ENCODE measurements at regions not wholly inside any gene's neighbourhood (a gene's known extent, or its start where the extent isn't known, plus 50 kb on each side); places are given as distances from the start of the nearest gene placed in this dataset.

GRCh38 chr16:9597967-9598730 lies 506.7 kb downstream of the HAPSTR1 start (continued):
- TF ChIP-seq AFF4 (CRISPR knock-in tag; IDR thresholded peaks at IDR 0.05) (no peak), KAT2B (IDR thresholded peaks at IDR 0.05; ENCODE audit: low read depth, low read length) (no peak), CHD2 (IDR thresholded peaks at IDR 0.05; ENCODE audit: low read depth, low read length) (no peak), HDAC1 (IDR thresholded peaks at IDR 0.05) (no peak), STAT6 (CRISPR knock-in tag; IDR thresholded peaks at IDR 0.05) (no peak), ZNF41 (CRISPR knock-in tag; conservative IDR thresholded peaks at IDR 0.05) (no peak), CHCHD3 (CRISPR knock-in tag; IDR thresholded peaks at IDR 0.05) (no peak), ZNF354B (CRISPR knock-in tag; IDR thresholded peaks at IDR 0.05) (peak; percentile 99), SMARCB1 (IDR thresholded peaks at IDR 0.05; ENCODE audit: insufficient read length, low read depth) (no peak), FOXO4 (CRISPR knock-in tag; IDR thresholded peaks at IDR 0.05) (no peak), HMGN3 (IDR thresholded peaks at IDR 0.05; ENCODE audit: borderline replicate concordance, extremely low read depth, insufficient read length, low read depth, low read length) (peak; percentile 43), TAF9B (IDR thresholded peaks at IDR 0.05; ENCODE audit: partially characterized antibody) (peak; percentile 38)
- TF ChIP-seq, protein P1, sequence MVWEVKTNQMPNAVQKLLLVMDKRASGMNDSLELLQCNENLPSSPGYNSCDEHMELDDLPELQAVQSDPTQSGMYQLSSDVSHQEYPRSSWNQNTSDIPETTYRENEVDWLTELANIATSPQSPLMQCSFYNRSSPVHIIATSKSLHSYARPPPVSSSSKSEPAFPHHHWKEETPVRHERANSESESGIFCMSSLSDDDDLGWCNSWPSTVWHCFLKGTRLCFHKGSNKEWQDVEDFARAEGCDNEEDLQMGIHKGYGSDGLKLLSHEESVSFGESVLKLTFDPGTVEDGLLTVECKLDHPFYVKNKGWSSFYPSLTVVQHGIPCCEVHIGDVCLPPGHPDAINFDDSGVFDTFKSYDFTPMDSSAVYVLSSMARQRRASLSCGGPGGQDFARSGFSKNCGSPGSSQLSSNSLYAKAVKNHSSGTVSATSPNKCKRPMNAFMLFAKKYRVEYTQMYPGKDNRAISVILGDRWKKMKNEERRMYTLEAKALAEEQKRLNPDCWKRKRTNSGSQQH (CRISPR knock-in tag; IDR thresholded peaks at IDR 0.05) = 0 out of 2 replicates have a peak, but pooled peaks have one; percentile 10
